ENCODE measurements at regions not wholly inside any gene's neighbourhood (a gene's known extent, or its start where the extent isn't known, plus 50 kb on each side); places are given as distances from the start of the nearest gene placed in this dataset.

GRCh38 chr2:196278491-196278911, 107.1 kb upstream of the STK17B start:
- no peak for DNase-seq
- Histone ChIP-seq H3K9ac (ENCODE audit: insufficient read depth, low read length, poor library complexity, severe bottlenecking) (no peak overlapping the region), H3K4me2 (replicated peaks; ENCODE audit: extremely low read depth, low read length, poor library complexity, severe bottlenecking) (no peak overlapping the region), H3K27ac (ENCODE audit: low read depth in 1 of 2, low read length in 2 of 2) (no peak overlapping the region), H2AFZ (ENCODE audit: insufficient read depth, low read depth, low read length, poor library complexity, severe bottlenecking) (no peak overlapping the region), H4K20me1 (ENCODE audit: insufficient read depth, low read length) (no peaks in the 10 kb centered on the region), H3K4me3 (replicated peaks in 1 of 3; ENCODE audit: low read depth in 2 of 3, low read length in 3 of 3) (no peak overlapping the region), H3K36me3 (replicated peaks in 1 of 2; ENCODE audit: control insufficient read depth in 1 of 2, insufficient read depth in 2 of 2, low read length in 2 of 2) (no peaks in the 10 kb centered on the region), H3K9me3 (replicated peaks in 1 of 2; ENCODE audit: control insufficient read depth in 1 of 2, insufficient read depth in 1 of 2, low read length in 2 of 2) (no peaks in the 10 kb centered on the region), H3K4me1 (ENCODE audit: control insufficient read depth in 1 of 2, insufficient read depth in 2 of 2, low read length in 2 of 2) (peaks cover 20 to 32% of the 10 kb centered on the region in 2 donors), H3K27me3 (ENCODE audit: control insufficient read depth in 2 of 2, insufficient read depth in 2 of 2, low read length in 2 of 2) (no peaks in the 10 kb centered on the region), H3K79me2 (ENCODE audit: insufficient read depth, low read length) (no peaks in the 10 kb centered on the region)
- TF ChIP-seq, protein P1, sequence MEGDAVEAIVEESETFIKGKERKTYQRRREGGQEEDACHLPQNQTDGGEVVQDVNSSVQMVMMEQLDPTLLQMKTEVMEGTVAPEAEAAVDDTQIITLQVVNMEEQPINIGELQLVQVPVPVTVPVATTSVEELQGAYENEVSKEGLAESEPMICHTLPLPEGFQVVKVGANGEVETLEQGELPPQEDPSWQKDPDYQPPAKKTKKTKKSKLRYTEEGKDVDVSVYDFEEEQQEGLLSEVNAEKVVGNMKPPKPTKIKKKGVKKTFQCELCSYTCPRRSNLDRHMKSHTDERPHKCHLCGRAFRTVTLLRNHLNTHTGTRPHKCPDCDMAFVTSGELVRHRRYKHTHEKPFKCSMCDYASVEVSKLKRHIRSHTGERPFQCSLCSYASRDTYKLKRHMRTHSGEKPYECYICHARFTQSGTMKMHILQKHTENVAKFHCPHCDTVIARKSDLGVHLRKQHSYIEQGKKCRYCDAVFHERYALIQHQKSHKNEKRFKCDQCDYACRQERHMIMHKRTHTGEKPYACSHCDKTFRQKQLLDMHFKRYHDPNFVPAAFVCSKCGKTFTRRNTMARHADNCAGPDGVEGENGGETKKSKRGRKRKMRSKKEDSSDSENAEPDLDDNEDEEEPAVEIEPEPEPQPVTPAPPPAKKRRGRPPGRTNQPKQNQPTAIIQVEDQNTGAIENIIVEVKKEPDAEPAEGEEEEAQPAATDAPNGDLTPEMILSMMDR (IDR thresholded peaks at IDR 0.05): no peak
- Mint-ChIP-seq H3K36me3 (no peaks in the 10 kb centered on the region), H3K27me3 (ENCODE audit: low read depth in 3 of 3) (peaks cover 0 to 3% (median 0%) of the 10 kb centered on the region in 3 donors), H3K27ac (peak overlapping the region in 1 of 7 donors; percentile 18), H3K9me3 (peaks cover 0 to 2% (median 0%) of the 10 kb centered on the region in 7 donors), H3K4me3 (no peak overlapping the region), H3K4me1 (peaks cover 30% of the 10 kb centered on the region)
- intact Hi-C loops (cut with micrococcal nuclease): loop anchor here in 1 of 2 donors (10.0 kb wide), 1 partner anchor 204 kb away; no protein-coding TSS in a partner anchor
- WGBS (ENCODE audit: insufficient coverage): 80% methylated on average over 2 of the region's 10 CpGs

DNA sequence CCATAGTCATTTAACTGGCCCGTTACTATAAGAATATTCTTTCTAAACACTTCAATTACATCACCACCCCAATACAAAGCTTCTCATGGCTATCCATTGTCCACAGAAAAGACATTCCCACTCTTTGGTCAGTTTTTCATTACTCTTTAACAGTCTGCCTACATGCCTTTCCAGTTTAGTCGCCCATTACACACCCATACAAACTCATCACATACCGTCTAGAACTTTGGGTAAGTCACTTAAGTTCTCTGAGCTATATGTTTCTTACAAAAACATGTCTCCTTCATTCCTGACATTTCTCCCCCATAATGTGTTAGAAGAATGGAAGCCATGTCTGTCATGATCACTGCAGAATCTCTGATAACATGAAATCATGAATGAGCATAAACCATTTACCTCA, 108.2 kb upstream of the STK17B start:
- Histone ChIP-seq H3K9me3 (replicated peaks in 1 of 2; ENCODE audit: control insufficient read depth in 1 of 2, insufficient read depth in 1 of 2, low read length in 2 of 2) (no peaks in the 10 kb centered on the region), H3K27ac (ENCODE audit: low read depth in 1 of 2, low read length in 2 of 2) (no peak overlapping the region), H3K9ac (ENCODE audit: insufficient read depth, low read length, poor library complexity, severe bottlenecking) (no peak overlapping the region), H3K79me2 (ENCODE audit: insufficient read depth, low read length) (no peaks in the 10 kb centered on the region), H3K4me1 (ENCODE audit: control insufficient read depth in 1 of 2, insufficient read depth in 2 of 2, low read length in 2 of 2) (peaks cover 11 to 22% of the 10 kb centered on the region in 2 donors), H3K36me3 (replicated peaks in 1 of 2; ENCODE audit: control insufficient read depth in 1 of 2, insufficient read depth in 2 of 2, low read length in 2 of 2) (no peaks in the 10 kb centered on the region), H4K20me1 (ENCODE audit: insufficient read depth, low read length) (no peaks in the 10 kb centered on the region), H2AFZ (ENCODE audit: insufficient read depth, low read depth, low read length, poor library complexity, severe bottlenecking) (no peak overlapping the region), H3K27me3 (ENCODE audit: control insufficient read depth in 2 of 2, insufficient read depth in 2 of 2, low read length in 2 of 2) (no peaks in the 10 kb centered on the region), H3K4me3 (replicated peaks in 1 of 3; ENCODE audit: low read depth in 2 of 3, low read length in 3 of 3) (no peak overlapping the region), H3K4me2 (replicated peaks; ENCODE audit: extremely low read depth, low read length, poor library complexity, severe bottlenecking) (no peak overlapping the region)
- intact Hi-C loops (cut with micrococcal nuclease): loop anchor here in 1 of 2 donors (10.0 kb wide), 1 partner anchor 205 kb away; no protein-coding TSS in a partner anchor
- Mint-ChIP-seq H3K36me3 (no peaks in the 10 kb centered on the region), H3K4me3 (no peak overlapping the region), H3K27me3 (ENCODE audit: low read depth in 3 of 3) (peaks cover 0 to 3% (median 0%) of the 10 kb centered on the region in 3 donors), H3K27ac (no peak overlapping the region), H3K4me1 (peaks cover 21% of the 10 kb centered on the region), H3K9me3 (peaks cover 0 to 2% (median 0%) of the 10 kb centered on the region in 7 donors)
- TF ChIP-seq, protein P1 (IDR thresholded peaks at IDR 0.05): no peak
- 100% methylated on average over 1 of the region's 3 CpGs for WGBS (ENCODE audit: insufficient coverage)
- no peak for DNase-seq

All from CD14-positive monocyte (primary cell).